ENCODE measurements at regions not wholly inside any gene's neighbourhood (a gene's known extent, or its start where the extent isn't known, plus 50 kb on each side); places are given as distances from the start of the nearest gene placed in this dataset.
"Not testable (repeated sequence)": the region's sequence is repeated elsewhere in the genome, so short reads cannot be mapped to it uniquely, and the experiment has no call there.

- no peak for TF ChIP-seq CTCF (IDR thresholded peaks at IDR 0.05; ENCODE audit: low read depth, low read length, missing control alignments)
- Histone ChIP-seq H3K36me3 (replicated peaks) (no peaks in the 10 kb centered on the region), H3K4me3 (ENCODE audit: low read depth, low read length) (no peak overlapping the region), H3K27ac (no peak overlapping the region), H3K27me3 (replicated peaks) (no peaks in the 10 kb centered on the region)
- no peak for DNase-seq
- in situ Hi-C loops (cut with HindIII; ENCODE audit: low pct_ligation_motif_present, low sequenced_read_pairs): no loop called here
Measured at GRCh38 chr1:102172200-102172599, 175.5 kb upstream of the OLFM3 start.

- in situ Hi-C loops (cut with HindIII; ENCODE audit: low pct_ligation_motif_present, low sequenced_read_pairs): no loop called here
- Histone ChIP-seq H3K27me3 (replicated peaks) (no peaks in the 10 kb centered on the region), H3K36me3 (replicated peaks) (no peaks in the 10 kb centered on the region), H3K27ac (no peak overlapping the region), H3K4me3 (ENCODE audit: low read depth, low read length) (no peak overlapping the region)
- no peak for TF ChIP-seq CTCF (IDR thresholded peaks at IDR 0.05; ENCODE audit: low read depth, low read length, missing control alignments)
- no peak for DNase-seq
Measured at GRCh38 chr1:102163799-102164198, 167.1 kb upstream of the OLFM3 start.

- no peaks in the 10 kb centered on the region for H3K36me3 ChIP-seq (replicated peaks)
- TF ChIP-seq CTCF (IDR thresholded peaks at IDR 0.05; ENCODE audit: low read depth, low read length, missing control alignments): no peak
- H3K27ac ChIP-seq: no peak overlapping the region
- DNase-seq: no peak
- in situ Hi-C loops (cut with HindIII; ENCODE audit: low pct_ligation_motif_present, low sequenced_read_pairs): no loop called here
- no peaks in the 10 kb centered on the region for H3K27me3 ChIP-seq (replicated peaks)
- H3K4me3 ChIP-seq (ENCODE audit: low read depth, low read length): no peak overlapping the region
Measured at GRCh38 chr1:102151242-102151641, 154.5 kb upstream of the OLFM3 start.

- Histone ChIP-seq H3K36me3 (replicated peaks) (no peaks in the 10 kb centered on the region), H3K27me3 (replicated peaks) (no peaks in the 10 kb centered on the region), H3K27ac (no peak overlapping the region), H3K4me3 (ENCODE audit: low read depth, low read length) (no peak overlapping the region)
- no peak for DNase-seq
- in situ Hi-C loops (cut with HindIII; ENCODE audit: low pct_ligation_motif_present, low sequenced_read_pairs): no loop called here
- TF ChIP-seq CTCF (IDR thresholded peaks at IDR 0.05; ENCODE audit: low read depth, low read length, missing control alignments): no peak
Measured at GRCh38 chr1:102120910-102121309, 124.2 kb upstream of the OLFM3 start.

GRCh38 chr1:102118150-102118549 is 121.4 kb upstream of the OLFM3 start:
- TF ChIP-seq CTCF (IDR thresholded peaks at IDR 0.05; ENCODE audit: low read depth, low read length, missing control alignments): no peak
- no peak for DNase-seq
- no peaks in the 10 kb centered on the region for H3K27me3 ChIP-seq (replicated peaks)
- no peak overlapping the region for H3K27ac ChIP-seq
- H3K36me3 ChIP-seq (replicated peaks): no peaks in the 10 kb centered on the region
- in situ Hi-C loops (cut with HindIII; ENCODE audit: low pct_ligation_motif_present, low sequenced_read_pairs): no loop called here
- H3K4me3 ChIP-seq (ENCODE audit: low read depth, low read length): no peak overlapping the region

GRCh38 chr1:102110586-102110985 is 113.9 kb upstream of the OLFM3 start:
- no peaks in the 10 kb centered on the region for H3K36me3 ChIP-seq (replicated peaks)
- in situ Hi-C loops (cut with HindIII; ENCODE audit: low pct_ligation_motif_present, low sequenced_read_pairs): no loop called here
- H3K4me3 ChIP-seq (ENCODE audit: low read depth, low read length): no peak overlapping the region
- TF ChIP-seq CTCF (IDR thresholded peaks at IDR 0.05; ENCODE audit: low read depth, low read length, missing control alignments): no peak
- H3K27ac ChIP-seq: no peak overlapping the region
- no peaks in the 10 kb centered on the region for H3K27me3 ChIP-seq (replicated peaks)
- DNase-seq: no peak

GRCh38 chr1:102109493-102109892 is 112.8 kb upstream of the OLFM3 start:
- DNase-seq; H3K4me3 ChIP-seq (ENCODE audit: low read depth, low read length); H3K36me3 ChIP-seq (replicated peaks); H3K27me3 ChIP-seq (replicated peaks); in situ Hi-C loops (cut with HindIII; ENCODE audit: low pct_ligation_motif_present, low sequenced_read_pairs); H3K27ac ChIP-seq: not testable (repeated sequence)
